Stimulated activated naive CD8-positive, alpha-beta T cell treated with anti-CD3 and anti-CD28 coated beads, Interleukin-15, Interleukin-2, amounts not matched to agents 100 U/mL and 50 U/mL, for 24 hours (primary cell): ENCODE measurements at regions not wholly inside any gene's neighbourhood (a gene's known extent, or its start where the extent isn't known, plus 50 kb on each side); places are given as distances from the start of the nearest gene placed in this dataset.
A peak's percentile ranks its signal among the peaks of the same experiment; 100 is the strongest.

ENCODE experiments used
- ATAC-seq: fragments of 150-1000 bp; cut with Tn5 transposase; one replicate; pipeline ENCODE4 v1.10.0; 2021
- DNase-seq: peaks from one replicate; pipeline ENCODE4 v3.0.0; 2021

GRCh38 chr1:193726722-193727121 is 540.3 kb upstream of the B3GALT2 start:
- ATAC-seq: no peak
- DNase-seq: no peak

- no peak for DNase-seq
- ATAC-seq: no peak
Observed at GRCh38 chr1:193712392-193712791, 526.0 kb upstream of the B3GALT2 start.

GRCh38 chr1:193709607-193710006 is 523.2 kb upstream of the B3GALT2 start:
- ATAC-seq: no peak
- DNase-seq: no peak

GRCh38 chr1:193707271-193708021 is 521.0 kb upstream of the B3GALT2 start:
- DNase-seq: no peak
- no peak for ATAC-seq

GRCh38 chr1:193706766-193707165 is 520.4 kb upstream of the B3GALT2 start:
- no peak for ATAC-seq
- no peak for DNase-seq

- DNase-seq (no peak), ATAC-seq (no peak)
Observed at GRCh38 chr1:193705554-193705981, 519.2 kb upstream of the B3GALT2 start.

- ATAC-seq (no peak), DNase-seq (no peak)
Observed at GRCh38 chr1:193703655-193704054, 517.2 kb upstream of the B3GALT2 start.

GRCh38 chr1:193703121-193703520 is 516.7 kb upstream of the B3GALT2 start:
- ATAC-seq (no peak), DNase-seq (no peak)

GRCh38 chr1:193701759-193702158 is 515.3 kb upstream of the B3GALT2 start:
- peak; percentile 21 for ATAC-seq

GRCh38 chr1:193700710-193701355 is 514.4 kb upstream of the B3GALT2 start:
- no peak for DNase-seq
- peak; percentile 90 for ATAC-seq

More at GRCh38 chr1:193701759-193702158, 515.3 kb upstream of the B3GALT2 start:
- no peak for DNase-seq

GRCh38 chr1:193699261-193699660 is 512.8 kb upstream of the B3GALT2 start:
- ATAC-seq (no peak), DNase-seq (no peak)

GRCh38 chr1:193697776-193698175 is 511.4 kb upstream of the B3GALT2 start:
- no peak for ATAC-seq

GRCh38 chr1:193697115-193697762 is 510.8 kb upstream of the B3GALT2 start:
- ATAC-seq: no peak
- no peak for DNase-seq

More at GRCh38 chr1:193697776-193698175, 511.4 kb upstream of the B3GALT2 start:
- no peak for DNase-seq

- ATAC-seq (no peak), DNase-seq (no peak)
Observed at GRCh38 chr1:193694741-193695140, 508.3 kb upstream of the B3GALT2 start.

GRCh38 chr1:193685986-193686385 is 499.6 kb upstream of the B3GALT2 start:
- no peak for DNase-seq
- no peak for ATAC-seq

- ATAC-seq (no peak), DNase-seq (no peak)
Observed at GRCh38 chr1:193681422-193681821, 495.0 kb upstream of the B3GALT2 start.

- ATAC-seq: no peak
Observed at GRCh38 chr1:193680924-193681316, 494.5 kb upstream of the B3GALT2 start.

GRCh38 chr1:193680247-193680923 is 494.0 kb upstream of the B3GALT2 start:
- DNase-seq (no peak), ATAC-seq (no peak)

More at GRCh38 chr1:193680924-193681316, 494.5 kb upstream of the B3GALT2 start:
- no peak for DNase-seq

- ATAC-seq (peak; percentile 74), DNase-seq (no peak)
Observed at GRCh38 chr1:193677874-193678273, 491.5 kb upstream of the B3GALT2 start.

GRCh38 chr1:193676996-193677549 is 490.7 kb upstream of the B3GALT2 start:
- ATAC-seq: no peak
- no peak for DNase-seq

- DNase-seq: no peak
- peak; percentile 53 for ATAC-seq
Observed at GRCh38 chr1:193674292-193674944, 488.0 kb upstream of the B3GALT2 start.
